ENCODE measurements at regions not wholly inside any gene's neighbourhood (a gene's known extent, or its start where the extent isn't known, plus 50 kb on each side); places are given as distances from the start of the nearest gene placed in this dataset.

GRCh38 chr3:158958873-158959272 is 157.0 kb downstream of the MFSD1 start:
- Histone ChIP-seq H3K9me3 (no peaks in the 10 kb centered on the region), H3K4me1 (no peaks in the 10 kb centered on the region), H3K4me3 (no peak overlapping the region), H3K27me3 (no peaks in the 10 kb centered on the region), H3K36me3 (no peaks in the 10 kb centered on the region), H3K27ac (no peak overlapping the region)
- intact Hi-C loops (cut with DNase I) = no loop called here
- 71 to 84% methylated on average over 2 of the region's 2 CpGs for WGBS, 2 donors
- DNase-seq = no peak
- TF ChIP-seq CTCF (IDR thresholded peaks at IDR 0.05) = no peak
- TF ChIP-seq POLR2A (IDR thresholded peaks at IDR 0.05) = no peak

GRCh38 chr3:158961471-158961870 is 159.6 kb downstream of the MFSD1 start:
- TF ChIP-seq POLR2A (IDR thresholded peaks at IDR 0.05) = no peak
- intact Hi-C loops (cut with DNase I) = no loop called here
- Histone ChIP-seq H3K36me3 (no peaks in the 10 kb centered on the region), H3K27me3 (no peaks in the 10 kb centered on the region), H3K27ac (no peak overlapping the region), H3K4me1 (no peaks in the 10 kb centered on the region), H3K4me3 (no peak overlapping the region), H3K9me3 (no peaks in the 10 kb centered on the region)
- WGBS, 2 donors = 55 to 60% methylated on average over 4 of the region's 4 CpGs
- no peak for DNase-seq

- 36 to 56% methylated on average over 3 of the region's 3 CpGs for WGBS, 2 donors
- Histone ChIP-seq H3K27me3 (no peaks in the 10 kb centered on the region), H3K36me3 (no peaks in the 10 kb centered on the region), H3K27ac (no peak overlapping the region), H3K9me3 (no peaks in the 10 kb centered on the region), H3K4me1 (no peaks in the 10 kb centered on the region), H3K4me3 (no peak overlapping the region)
- no peak for DNase-seq
- intact Hi-C loops (cut with DNase I) = no loop called here
- TF ChIP-seq CTCF (IDR thresholded peaks at IDR 0.05) (no peak), POLR2A (IDR thresholded peaks at IDR 0.05) (no peak)
Observed at GRCh38 chr3:158961911-158962310, 160.1 kb downstream of the MFSD1 start.

GRCh38 chr3:158970006-158970405 is 168.2 kb downstream of the MFSD1 start:
- H3K9me3 ChIP-seq = no peaks in the 10 kb centered on the region
- DNase-seq = no peak
- H3K4me3 ChIP-seq = no peak overlapping the region
- no peaks in the 10 kb centered on the region for H3K4me1 ChIP-seq
- H3K36me3 ChIP-seq = no peaks in the 10 kb centered on the region
- WGBS, 2 donors = 31 to 36% methylated on average over 2 of the region's 2 CpGs
- H3K27ac ChIP-seq = no peak overlapping the region
- intact Hi-C loops (cut with DNase I) = no loop called here
- no peaks in the 10 kb centered on the region for H3K27me3 ChIP-seq
- TF ChIP-seq CTCF (IDR thresholded peaks at IDR 0.05) (no peak), POLR2A (IDR thresholded peaks at IDR 0.05) (no peak)

GRCh38 chr3:158974904-158975303 is 173.1 kb downstream of the MFSD1 start:
- no peak for DNase-seq
- Histone ChIP-seq H3K4me1 (no peaks in the 10 kb centered on the region), H3K27me3 (no peaks in the 10 kb centered on the region), H3K27ac (no peak overlapping the region), H3K36me3 (no peaks in the 10 kb centered on the region), H3K9me3 (no peaks in the 10 kb centered on the region), H3K4me3 (no peak overlapping the region)
- intact Hi-C loops (cut with DNase I) = no loop called here
- no peak for TF ChIP-seq CTCF (IDR thresholded peaks at IDR 0.05)
- 82 to 89% methylated on average over 1 of the region's 1 CpG for WGBS, 2 donors

- intact Hi-C loops (cut with DNase I) = no loop called here
- H3K27ac ChIP-seq = no peak overlapping the region
- no peaks in the 10 kb centered on the region for H3K4me1 ChIP-seq
- no peaks in the 10 kb centered on the region for H3K36me3 ChIP-seq
- no peak overlapping the region for H3K4me3 ChIP-seq
- H3K27me3 ChIP-seq = no peaks in the 10 kb centered on the region
- WGBS, 2 donors = 86 to 91% methylated on average over 2 of the region's 2 CpGs
- TF ChIP-seq CTCF (IDR thresholded peaks at IDR 0.05) (no peak), POLR2A (IDR thresholded peaks at IDR 0.05) (no peak)
- no peaks in the 10 kb centered on the region for H3K9me3 ChIP-seq
- DNase-seq = no peak
Observed at GRCh38 chr3:158976966-158977365, 175.1 kb downstream of the MFSD1 start.
